ENCODE measurements at regions not wholly inside any gene's neighbourhood (a gene's known extent, or its start where the extent isn't known, plus 50 kb on each side); places are given as distances from the start of the nearest gene placed in this dataset.

DNA sequence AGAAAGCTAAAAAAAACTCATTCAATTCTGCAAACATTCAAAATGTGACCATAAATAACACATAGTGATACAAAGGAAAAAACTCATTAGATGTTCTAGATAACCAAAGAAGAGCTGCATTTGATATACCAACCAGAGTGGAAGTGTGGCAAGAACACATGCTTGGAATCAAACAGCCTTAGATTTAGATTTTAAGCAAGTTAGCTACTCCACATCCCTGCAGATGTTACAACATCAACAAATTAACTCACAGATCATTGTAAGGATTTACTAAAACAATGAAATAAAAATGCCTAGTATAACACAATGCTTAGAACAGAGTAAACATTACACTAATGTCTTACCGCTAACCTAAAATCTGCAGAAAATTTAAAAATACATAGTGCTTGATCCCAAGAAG lies 114.0 kb upstream of the AKIP1 start:
- no peak overlapping the region for H4K8ac ChIP-seq (replicated peaks; ENCODE audit: insufficient read length, low read depth, low read length)
- TF ChIP-seq, protein P1, sequence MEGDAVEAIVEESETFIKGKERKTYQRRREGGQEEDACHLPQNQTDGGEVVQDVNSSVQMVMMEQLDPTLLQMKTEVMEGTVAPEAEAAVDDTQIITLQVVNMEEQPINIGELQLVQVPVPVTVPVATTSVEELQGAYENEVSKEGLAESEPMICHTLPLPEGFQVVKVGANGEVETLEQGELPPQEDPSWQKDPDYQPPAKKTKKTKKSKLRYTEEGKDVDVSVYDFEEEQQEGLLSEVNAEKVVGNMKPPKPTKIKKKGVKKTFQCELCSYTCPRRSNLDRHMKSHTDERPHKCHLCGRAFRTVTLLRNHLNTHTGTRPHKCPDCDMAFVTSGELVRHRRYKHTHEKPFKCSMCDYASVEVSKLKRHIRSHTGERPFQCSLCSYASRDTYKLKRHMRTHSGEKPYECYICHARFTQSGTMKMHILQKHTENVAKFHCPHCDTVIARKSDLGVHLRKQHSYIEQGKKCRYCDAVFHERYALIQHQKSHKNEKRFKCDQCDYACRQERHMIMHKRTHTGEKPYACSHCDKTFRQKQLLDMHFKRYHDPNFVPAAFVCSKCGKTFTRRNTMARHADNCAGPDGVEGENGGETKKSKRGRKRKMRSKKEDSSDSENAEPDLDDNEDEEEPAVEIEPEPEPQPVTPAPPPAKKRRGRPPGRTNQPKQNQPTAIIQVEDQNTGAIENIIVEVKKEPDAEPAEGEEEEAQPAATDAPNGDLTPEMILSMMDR (conservative IDR thresholded peaks at IDR 0.05): no peak
- H3K4ac ChIP-seq (ENCODE audit: low read depth, low read length): no peak overlapping the region
- Mint-ChIP-seq H3K27me3 (ENCODE audit: low read depth) (no peaks in the 10 kb centered on the region), H3K27ac (no peak overlapping the region), H3K36me3 (ENCODE audit: insufficient read depth in 1 of 3, low read depth in 3 of 3) (0 out of 7 replicates have a peak, but pooled peaks cover 0 to 2% (median 0%) of the 10 kb centered on the region in 3 experiments), H3K9me3 (no peaks in the 10 kb centered on the region), H3K4me3 (no peak overlapping the region), H3K4me1 (peaks cover 10 to 16% of the 10 kb centered on the region in 2 experiments; a peak in 3 of 4 replicates)
- H2BK20ac ChIP-seq (ENCODE audit: low read depth, low read length, poor library complexity, severe bottlenecking): no peak overlapping the region
- H3K79me2 ChIP-seq (ENCODE audit: insufficient read depth, low read length): no peaks in the 10 kb centered on the region
- H2AFZ ChIP-seq (ENCODE audit: low read length): no peak overlapping the region
- H2BK15ac ChIP-seq (ENCODE audit: low read depth, low read length): no peak overlapping the region
- H2BK120ac ChIP-seq (ENCODE audit: low read depth, low read length, poor library complexity, severe bottlenecking): no peak overlapping the region
- no peak overlapping the region for H4K91ac ChIP-seq (ENCODE audit: insufficient read length, low read depth, low read length)
- peaks cover 3% of the 10 kb centered on the region; the same call in 1 of the 2 replicates for H3K4me1 ChIP-seq (ENCODE audit: insufficient read depth, low read length)
- no peak overlapping the region for H3K56ac ChIP-seq (ENCODE audit: insufficient read length, low read depth, low read length)
- H2AK5ac ChIP-seq (ENCODE audit: insufficient read length, low read length): no peak overlapping the region
- no peak for DNase-seq
- no peak overlapping the region for H3K27ac ChIP-seq (ENCODE audit: insufficient read length, low read depth, low read length)
- no peaks in the 10 kb centered on the region for H4K20me1 ChIP-seq (ENCODE audit: control insufficient read depth, insufficient read depth, insufficient read length)
- H2BK12ac ChIP-seq (ENCODE audit: insufficient read length, low read depth, low read length): no peak overlapping the region
- WGBS (ENCODE audit: extremely low coverage, insufficient read length, low lambda C conversion rate): no CpG with 5 or more reads among the region's 1 CpG
- H3K9ac ChIP-seq (ENCODE audit: extremely low read depth, insufficient read length, low read length): no peak overlapping the region
- H3K23ac ChIP-seq (ENCODE audit: insufficient read length, low read depth, low read length): no peak overlapping the region
- no peaks in the 10 kb centered on the region for H3K23me2 ChIP-seq (ENCODE audit: insufficient read length, low read depth, low read length, poor library complexity, severe bottlenecking)
- H3K9me3 ChIP-seq (ENCODE audit: control insufficient read depth, low read depth, low read length): no peaks in the 10 kb centered on the region
- H3K27me3 ChIP-seq (ENCODE audit: insufficient read depth, low read length): no peaks in the 10 kb centered on the region
- no peak overlapping the region for H3K14ac ChIP-seq (ENCODE audit: insufficient read depth, low read length)
- no peaks in the 10 kb centered on the region for H3K79me1 ChIP-seq (ENCODE audit: insufficient read depth, low read depth, low read length, poor library complexity, severe bottlenecking)
- H4K5ac ChIP-seq (ENCODE audit: insufficient read length, low read depth, low read length): no peak overlapping the region
- no peak overlapping the region for H2BK5ac ChIP-seq (ENCODE audit: insufficient read length, low read length)
- H3K18ac ChIP-seq (ENCODE audit: insufficient read length, low read depth, low read length): no peak overlapping the region
- no peak overlapping the region for H3T11ph ChIP-seq (ENCODE audit: low read length)
- H3K4me2 ChIP-seq (ENCODE audit: insufficient read depth, insufficient read length, low read length): no peak overlapping the region

All from H9 (cell line).